ENCODE measurements at regions not wholly inside any gene's neighbourhood (a gene's known extent, or its start where the extent isn't known, plus 50 kb on each side); places are given as distances from the start of the nearest gene placed in this dataset.

DNA sequence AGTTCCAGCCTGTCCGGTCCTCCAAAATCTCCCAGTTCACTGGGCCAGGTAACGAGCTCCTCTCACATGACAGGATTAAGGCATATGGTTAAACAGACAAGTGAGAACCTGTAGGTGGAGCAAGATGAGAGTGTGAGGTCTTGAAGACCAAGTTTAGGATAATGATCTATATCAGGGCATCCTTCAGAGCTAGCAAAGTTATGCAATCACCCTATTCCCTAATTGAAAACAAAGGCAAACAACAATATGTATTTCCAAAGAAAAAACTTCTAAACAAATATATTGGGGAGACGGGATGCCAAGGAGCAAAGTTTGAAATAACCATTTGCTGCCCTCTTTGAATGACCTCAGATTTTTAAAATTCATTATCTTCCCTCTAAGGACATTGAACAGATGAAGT, 571.2 kb downstream of the BCL11B start (continued):
- TF ChIP-seq, protein P1, sequence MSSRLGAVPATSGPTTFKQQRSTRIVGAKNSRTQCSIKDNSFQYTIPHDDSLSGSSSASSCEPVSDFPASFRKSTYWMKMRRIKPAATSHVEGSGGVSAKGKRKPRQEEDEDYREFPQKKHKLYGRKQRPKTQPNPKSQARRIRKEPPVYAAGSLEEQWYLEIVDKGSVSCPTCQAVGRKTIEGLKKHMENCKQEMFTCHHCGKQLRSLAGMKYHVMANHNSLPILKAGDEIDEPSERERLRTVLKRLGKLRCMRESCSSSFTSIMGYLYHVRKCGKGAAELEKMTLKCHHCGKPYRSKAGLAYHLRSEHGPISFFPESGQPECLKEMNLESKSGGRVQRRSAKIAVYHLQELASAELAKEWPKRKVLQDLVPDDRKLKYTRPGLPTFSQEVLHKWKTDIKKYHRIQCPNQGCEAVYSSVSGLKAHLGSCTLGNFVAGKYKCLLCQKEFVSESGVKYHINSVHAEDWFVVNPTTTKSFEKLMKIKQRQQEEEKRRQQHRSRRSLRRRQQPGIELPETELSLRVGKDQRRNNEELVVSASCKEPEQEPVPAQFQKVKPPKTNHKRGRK (CRISPR knock-in tag; IDR thresholded peaks at IDR 0.05; ENCODE audit: borderline replicate concordance) = no peak
- TF ChIP-seq, protein P2, sequence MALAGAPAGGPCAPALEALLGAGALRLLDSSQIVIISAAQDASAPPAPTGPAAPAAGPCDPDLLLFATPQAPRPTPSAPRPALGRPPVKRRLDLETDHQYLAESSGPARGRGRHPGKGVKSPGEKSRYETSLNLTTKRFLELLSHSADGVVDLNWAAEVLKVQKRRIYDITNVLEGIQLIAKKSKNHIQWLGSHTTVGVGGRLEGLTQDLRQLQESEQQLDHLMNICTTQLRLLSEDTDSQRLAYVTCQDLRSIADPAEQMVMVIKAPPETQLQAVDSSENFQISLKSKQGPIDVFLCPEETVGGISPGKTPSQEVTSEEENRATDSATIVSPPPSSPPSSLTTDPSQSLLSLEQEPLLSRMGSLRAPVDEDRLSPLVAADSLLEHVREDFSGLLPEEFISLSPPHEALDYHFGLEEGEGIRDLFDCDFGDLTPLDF (CRISPR knock-in tag; IDR thresholded peaks at IDR 0.05) = no peak
- TF ChIP-seq ZNF263 (CRISPR knock-in tag; IDR thresholded peaks at IDR 0.05; ENCODE audit: low read depth) (no peak), NFATC4 (CRISPR knock-in tag; IDR thresholded peaks at IDR 0.05) (no peak), ZNF138 (CRISPR knock-in tag; conservative IDR thresholded peaks at IDR 0.05) (no peak), ZNF317 (CRISPR knock-in tag; IDR thresholded peaks at IDR 0.05; ENCODE audit: borderline replicate concordance, low read depth) (no peak), NR2C2 (CRISPR knock-in tag; IDR thresholded peaks at IDR 0.05) (no peak), NR1H2 (CRISPR knock-in tag; IDR thresholded peaks at IDR 0.05) (no peak)

DNA sequence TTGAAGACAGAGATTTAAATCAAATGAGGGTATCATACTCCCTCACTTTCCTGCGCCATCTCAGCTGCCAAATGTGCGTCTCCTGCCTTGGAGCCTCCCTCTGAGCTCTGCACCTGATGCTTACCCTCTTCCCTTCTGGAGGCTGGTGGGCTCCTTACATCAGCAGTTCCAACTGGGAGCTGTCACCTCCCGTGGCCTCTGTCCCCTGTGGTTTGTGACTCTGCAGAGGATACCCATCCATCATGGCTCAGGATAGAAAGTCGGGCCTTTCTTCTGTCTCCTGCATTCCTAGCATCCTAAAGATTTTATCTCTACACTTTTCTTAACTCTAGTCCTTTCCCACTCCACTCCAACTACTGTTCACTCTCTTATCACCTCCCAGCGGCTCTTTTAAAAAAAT, 570.6 kb downstream of the BCL11B start:
- POLR2A ChIA-PET = no interaction called here
- H3K27me3 Mint-ChIP-seq (ENCODE audit: low read depth) = no peaks in the 10 kb centered on the region
- ATAC-seq = no peak

GRCh38 chr14:98704441-98704840, 567.6 kb downstream of the BCL11B start:
- POLR2A ChIA-PET = no interaction called here
- H3K9me3 Mint-ChIP-seq = no peaks in the 10 kb centered on the region
- H3K36me3 Mint-ChIP-seq = no peaks in the 10 kb centered on the region
- H3K4me1 Mint-ChIP-seq = peaks cover 39% of the 10 kb centered on the region
- H3K27ac Mint-ChIP-seq = no peak overlapping the region
- CTCF ChIA-PET = no interaction called here
- no peak overlapping the region for H3K4me3 Mint-ChIP-seq
- ATAC-seq (no peak), DNase-seq (ENCODE audit: low spot score) (no peak)
- H3K27me3 Mint-ChIP-seq (ENCODE audit: low read depth) = no peaks in the 10 kb centered on the region
- TF ChIP-seq, protein P3, sequence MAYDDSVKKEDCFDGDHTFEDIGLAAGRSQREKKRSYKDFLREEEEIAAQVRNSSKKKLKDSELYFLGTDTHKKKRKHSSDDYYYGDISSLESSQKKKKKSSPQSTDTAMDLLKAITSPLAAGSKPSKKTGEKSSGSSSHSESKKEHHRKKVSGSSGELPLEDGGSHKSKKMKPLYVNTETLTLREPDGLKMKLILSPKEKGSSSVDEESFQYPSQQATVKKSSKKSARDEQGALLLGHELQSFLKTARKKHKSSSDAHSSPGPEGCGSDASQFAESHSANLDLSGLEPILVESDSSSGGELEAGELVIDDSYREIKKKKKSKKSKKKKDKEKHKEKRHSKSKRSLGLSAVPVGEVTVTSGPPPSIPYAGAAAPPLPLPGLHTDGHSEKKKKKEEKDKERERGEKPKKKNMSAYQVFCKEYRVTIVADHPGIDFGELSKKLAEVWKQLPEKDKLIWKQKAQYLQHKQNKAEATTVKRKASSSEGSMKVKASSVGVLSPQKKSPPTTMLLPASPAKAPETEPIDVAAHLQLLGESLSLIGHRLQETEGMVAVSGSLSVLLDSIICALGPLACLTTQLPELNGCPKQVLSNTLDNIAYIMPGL (CRISPR knock-in tag; IDR thresholded peaks at IDR 0.05) = no peak
- TF ChIP-seq ATF6 (CRISPR knock-in tag; IDR thresholded peaks at IDR 0.05) = no peak
- TF ChIP-seq ELF4 (CRISPR knock-in tag; IDR thresholded peaks at IDR 0.05; ENCODE audit: low read depth) = no peak
- no peak for TF ChIP-seq CREB1 (CRISPR knock-in tag; IDR thresholded peaks at IDR 0.05)
- TF ChIP-seq, protein P4, sequence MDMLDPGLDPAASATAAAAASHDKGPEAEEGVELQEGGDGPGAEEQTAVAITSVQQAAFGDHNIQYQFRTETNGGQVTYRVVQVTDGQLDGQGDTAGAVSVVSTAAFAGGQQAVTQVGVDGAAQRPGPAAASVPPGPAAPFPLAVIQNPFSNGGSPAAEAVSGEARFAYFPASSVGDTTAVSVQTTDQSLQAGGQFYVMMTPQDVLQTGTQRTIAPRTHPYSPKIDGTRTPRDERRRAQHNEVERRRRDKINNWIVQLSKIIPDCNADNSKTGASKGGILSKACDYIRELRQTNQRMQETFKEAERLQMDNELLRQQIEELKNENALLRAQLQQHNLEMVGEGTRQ (CRISPR knock-in tag; IDR thresholded peaks at IDR 0.05) = no peak
- no peak for TF ChIP-seq ZNF396 (CRISPR knock-in tag; IDR thresholded peaks at IDR 0.05; ENCODE audit: borderline replicate concordance)
- TF ChIP-seq NFE2L1 (CRISPR knock-in tag; IDR thresholded peaks at IDR 0.05) = no peak
- no peak for TF ChIP-seq ATF1 (CRISPR knock-in tag; IDR thresholded peaks at IDR 0.05)
- TF ChIP-seq ZNF423 (CRISPR knock-in tag; IDR thresholded peaks at IDR 0.05) = no peak

More for the DNA sequence above, 570.6 kb downstream of the BCL11B start:
- Mint-ChIP-seq H3K36me3 (no peaks in the 10 kb centered on the region), H3K27ac (no peak overlapping the region), H3K9me3 (peaks cover 11% of the 10 kb centered on the region; the same call in 1 of the 2 replicates), H3K4me3 (no peak overlapping the region), H3K4me1 (peaks cover 39% of the 10 kb centered on the region)
- no peak for TF ChIP-seq ZNF232 (CRISPR knock-in tag; IDR thresholded peaks at IDR 0.05)
- TF ChIP-seq, protein P5, sequence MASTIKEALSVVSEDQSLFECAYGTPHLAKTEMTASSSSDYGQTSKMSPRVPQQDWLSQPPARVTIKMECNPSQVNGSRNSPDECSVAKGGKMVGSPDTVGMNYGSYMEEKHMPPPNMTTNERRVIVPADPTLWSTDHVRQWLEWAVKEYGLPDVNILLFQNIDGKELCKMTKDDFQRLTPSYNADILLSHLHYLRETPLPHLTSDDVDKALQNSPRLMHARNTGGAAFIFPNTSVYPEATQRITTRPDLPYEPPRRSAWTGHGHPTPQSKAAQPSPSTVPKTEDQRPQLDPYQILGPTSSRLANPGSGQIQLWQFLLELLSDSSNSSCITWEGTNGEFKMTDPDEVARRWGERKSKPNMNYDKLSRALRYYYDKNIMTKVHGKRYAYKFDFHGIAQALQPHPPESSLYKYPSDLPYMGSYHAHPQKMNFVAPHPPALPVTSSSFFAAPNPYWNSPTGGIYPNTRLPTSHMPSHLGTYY (CRISPR knock-in tag; IDR thresholded peaks at IDR 0.05) = no peak
- DNase-seq (ENCODE audit: low spot score) = no peak
- CTCF ChIA-PET = interaction anchor here (1.6 kb wide), 1 partner anchor 10 kb away, joined by 3 read pairs; no protein-coding TSS in a partner anchor

All from WTC11 (cell line).